ENCODE measurements at regions not wholly inside any gene's neighbourhood (a gene's known extent, or its start where the extent isn't known, plus 50 kb on each side); places are given as distances from the start of the nearest gene placed in this dataset.

DNA sequence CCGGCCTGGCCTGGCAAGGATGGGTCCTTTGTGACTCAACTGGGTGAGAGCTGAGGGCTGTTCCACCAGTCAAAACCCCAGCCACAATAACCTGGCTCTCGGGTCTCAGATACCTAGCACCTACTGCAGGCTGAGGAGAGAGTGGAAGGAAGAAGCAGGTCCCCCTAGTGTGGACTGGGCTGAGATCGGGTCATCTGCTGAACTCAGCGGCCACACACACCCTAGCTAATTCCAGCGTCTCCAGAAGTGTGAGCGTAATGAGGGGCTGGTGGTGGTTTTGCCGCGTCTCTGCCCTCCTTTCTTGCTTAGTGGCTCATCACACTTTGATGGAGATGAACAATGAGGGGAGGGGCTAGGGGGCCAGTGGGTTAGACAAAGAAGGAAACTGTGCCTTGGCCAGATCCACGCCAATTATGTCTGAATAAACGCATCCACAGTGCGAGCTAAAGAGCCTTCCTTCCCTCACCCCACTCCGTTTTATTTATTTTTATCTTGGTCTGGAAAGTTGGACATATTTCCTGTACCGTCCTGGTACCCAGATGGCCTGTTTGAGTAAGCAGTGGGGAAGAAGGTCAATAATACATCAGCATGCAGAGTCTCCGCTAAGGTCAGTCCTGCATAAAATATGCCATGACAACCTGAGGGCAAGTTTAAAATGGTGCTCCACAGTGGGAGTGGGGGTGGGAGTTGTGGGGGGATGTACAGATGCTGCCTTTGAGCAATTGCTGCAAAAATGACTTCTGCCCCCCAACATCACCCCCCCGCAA, 370.0 kb downstream of the WDR72 start:
- no peak for DNase-seq
- no peak overlapping the region for H2BK5ac ChIP-seq (ENCODE audit: low read depth, low read length, poor library complexity)
- no peaks in the 10 kb centered on the region for H3K36me3 ChIP-seq (ENCODE audit: control insufficient read depth in 1 of 2, insufficient read depth in 2 of 2, low read length in 2 of 2)
- no peaks in the 10 kb centered on the region for H3K27me3 ChIP-seq (ENCODE audit: insufficient read depth, low read length)
- no peak overlapping the region for H3K4me2 ChIP-seq (ENCODE audit: low read length)
- H3K9ac ChIP-seq (ENCODE audit: low read length): no peak overlapping the region
- H2AFZ ChIP-seq (ENCODE audit: insufficient read depth, low read length, poor library complexity): no peak overlapping the region
- H3K27ac ChIP-seq (ENCODE audit: low read depth, low read length): no peak overlapping the region
- no peak overlapping the region for H3K23ac ChIP-seq (ENCODE audit: low read length)
- no peaks in the 10 kb centered on the region for H3K4me1 ChIP-seq (ENCODE audit: control insufficient read depth in 1 of 2, insufficient read depth in 2 of 2, low read length in 2 of 2)
- H4K12ac ChIP-seq (ENCODE audit: low read depth, low read length): no peak overlapping the region
- H3K14ac ChIP-seq (ENCODE audit: low read length): no peak overlapping the region
- no peak overlapping the region for H4K91ac ChIP-seq (ENCODE audit: low read depth, low read length)
- no peaks in the 10 kb centered on the region for H3K79me1 ChIP-seq (ENCODE audit: low read length)
- no CpG with 5 or more reads among the region's 15 CpGs for WGBS (ENCODE audit: extremely low coverage, insufficient coverage, insufficient read length)
- H2AK5ac ChIP-seq (ENCODE audit: low read length): no peak overlapping the region
- H3K79me2 ChIP-seq (ENCODE audit: control insufficient read depth, insufficient read depth, low read length, poor library complexity): no peaks in the 10 kb centered on the region
- H4K8ac ChIP-seq (ENCODE audit: low read depth, low read length): no peak overlapping the region
- H3K9me3 ChIP-seq (ENCODE audit: insufficient read depth, low read depth, low read length): no peaks in the 10 kb centered on the region
- no peak overlapping the region for H2BK12ac ChIP-seq (ENCODE audit: low read length)
- H3K4me3 ChIP-seq (ENCODE audit: low read depth, low read length): no peak overlapping the region
- H3K4ac ChIP-seq (ENCODE audit: low read depth, low read length): no peak overlapping the region
- no peak overlapping the region for H3K18ac ChIP-seq (ENCODE audit: low read length)
- H2BK120ac ChIP-seq (ENCODE audit: insufficient read depth, low read length, poor library complexity): no peak overlapping the region

DNA sequence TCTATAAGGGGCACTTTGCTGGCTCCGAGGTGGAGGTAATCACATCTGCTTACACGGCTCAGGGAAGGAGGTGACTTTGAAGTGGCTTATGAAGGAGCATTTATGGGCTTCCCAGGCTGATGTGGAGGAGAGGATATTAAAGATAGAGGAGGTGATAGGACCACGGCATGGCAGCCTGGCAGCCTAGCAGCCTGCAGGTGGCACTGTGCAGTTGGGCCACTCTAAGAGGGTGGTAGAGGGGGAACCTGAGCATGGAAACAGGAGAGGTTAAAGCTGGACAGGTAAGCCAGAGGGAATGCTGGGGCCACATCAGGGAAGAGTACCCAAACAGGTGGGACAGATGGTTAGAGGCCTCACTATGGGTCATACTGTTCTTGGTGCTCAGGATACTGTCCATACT, 375.0 kb downstream of the WDR72 start:
- no peak overlapping the region for H2BK12ac ChIP-seq (ENCODE audit: low read length)
- H2AK5ac ChIP-seq (ENCODE audit: low read length): no peak overlapping the region
- H3K4me3 ChIP-seq (ENCODE audit: low read depth, low read length): no peak overlapping the region
- H3K4me2 ChIP-seq (ENCODE audit: low read length): no peak overlapping the region
- H3K79me2 ChIP-seq (ENCODE audit: control insufficient read depth, insufficient read depth, low read length, poor library complexity): no peaks in the 10 kb centered on the region
- H3K4me1 ChIP-seq (ENCODE audit: control insufficient read depth in 1 of 2, insufficient read depth in 2 of 2, low read length in 2 of 2): no peaks in the 10 kb centered on the region
- no peak overlapping the region for H4K12ac ChIP-seq (ENCODE audit: low read depth, low read length)
- no peaks in the 10 kb centered on the region for H3K36me3 ChIP-seq (ENCODE audit: control insufficient read depth in 1 of 2, insufficient read depth in 2 of 2, low read length in 2 of 2)
- H4K91ac ChIP-seq (ENCODE audit: low read depth, low read length): no peak overlapping the region
- no peak overlapping the region for H3K18ac ChIP-seq (ENCODE audit: low read length)
- H3K27ac ChIP-seq (ENCODE audit: low read depth, low read length): no peak overlapping the region
- H3K4ac ChIP-seq (ENCODE audit: low read depth, low read length): no peak overlapping the region
- H2BK5ac ChIP-seq (ENCODE audit: low read depth, low read length, poor library complexity): no peak overlapping the region
- no peak overlapping the region for H3K23ac ChIP-seq (ENCODE audit: low read length)
- no peaks in the 10 kb centered on the region for H3K27me3 ChIP-seq (ENCODE audit: insufficient read depth, low read length)
- H3K9me3 ChIP-seq (ENCODE audit: insufficient read depth, low read depth, low read length): no peaks in the 10 kb centered on the region
- DNase-seq: no peak
- no peak overlapping the region for H3K9ac ChIP-seq (ENCODE audit: low read length)
- no peak overlapping the region for H3K14ac ChIP-seq (ENCODE audit: low read length)
- WGBS (ENCODE audit: extremely low coverage, insufficient coverage, insufficient read length): no CpG with 5 or more reads among the region's 3 CpGs
- H4K8ac ChIP-seq (ENCODE audit: low read depth, low read length): no peak overlapping the region
- H2BK120ac ChIP-seq (ENCODE audit: insufficient read depth, low read length, poor library complexity): no peak overlapping the region
- H3K79me1 ChIP-seq (ENCODE audit: low read length): no peaks in the 10 kb centered on the region
- H2AFZ ChIP-seq (ENCODE audit: insufficient read depth, low read length, poor library complexity): no peak overlapping the region

DNA sequence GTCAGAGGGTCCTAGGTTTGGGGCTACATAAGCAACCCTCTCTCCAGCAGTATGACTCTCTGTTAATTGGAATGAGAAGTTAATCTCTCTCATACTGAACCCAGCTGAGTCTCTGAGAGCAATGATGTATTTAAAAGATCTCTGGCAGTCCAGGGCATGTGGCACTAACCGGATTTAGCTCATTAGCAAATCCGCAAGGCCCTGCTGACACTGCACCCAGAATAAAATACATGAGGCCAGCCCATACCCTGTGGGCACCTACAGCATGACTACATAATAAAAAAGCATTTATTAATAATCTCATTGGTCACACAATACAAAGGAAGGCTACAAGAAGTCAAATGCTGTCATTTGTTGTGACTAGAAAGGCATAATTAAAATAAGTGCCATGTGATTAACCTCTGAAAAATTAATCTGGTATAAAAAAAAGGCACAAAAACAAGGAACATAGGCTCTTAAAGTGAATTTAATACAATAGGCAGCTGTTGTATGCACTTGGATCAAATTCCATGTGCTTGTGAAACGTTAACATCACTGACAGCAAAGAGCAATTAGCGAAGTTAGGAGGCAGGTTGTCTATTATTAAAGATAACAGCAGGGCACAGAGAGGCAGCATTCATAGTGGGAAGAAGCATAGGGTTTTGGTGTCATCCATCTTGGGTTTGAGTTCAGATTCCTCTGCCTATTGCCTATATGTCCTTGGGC, 381.2 kb downstream of the WDR72 start:
- H3K79me1 ChIP-seq (ENCODE audit: low read length): no peaks in the 10 kb centered on the region
- H3K4me1 ChIP-seq (ENCODE audit: control insufficient read depth in 1 of 2, insufficient read depth in 2 of 2, low read length in 2 of 2): no peaks in the 10 kb centered on the region
- H3K14ac ChIP-seq (ENCODE audit: low read length): no peak overlapping the region
- no peak overlapping the region for H3K23ac ChIP-seq (ENCODE audit: low read length)
- no peak overlapping the region for H2AK5ac ChIP-seq (ENCODE audit: low read length)
- no peak overlapping the region for H3K9ac ChIP-seq (ENCODE audit: low read length)
- H4K8ac ChIP-seq (ENCODE audit: low read depth, low read length): no peak overlapping the region
- H2BK12ac ChIP-seq (ENCODE audit: low read length): no peak overlapping the region
- H3K79me2 ChIP-seq (ENCODE audit: control insufficient read depth, insufficient read depth, low read length, poor library complexity): no peaks in the 10 kb centered on the region
- H2BK5ac ChIP-seq (ENCODE audit: low read depth, low read length, poor library complexity): no peak overlapping the region
- H2AFZ ChIP-seq (ENCODE audit: insufficient read depth, low read length, poor library complexity): no peak overlapping the region
- H3K18ac ChIP-seq (ENCODE audit: low read length): no peak overlapping the region
- no peak overlapping the region for H4K91ac ChIP-seq (ENCODE audit: low read depth, low read length)
- no peak overlapping the region for H3K27ac ChIP-seq (ENCODE audit: low read depth, low read length)
- no peaks in the 10 kb centered on the region for H3K36me3 ChIP-seq (ENCODE audit: control insufficient read depth in 1 of 2, insufficient read depth in 2 of 2, low read length in 2 of 2)
- WGBS (ENCODE audit: extremely low coverage, insufficient coverage, insufficient read length): no CpG with 5 or more reads among the region's 4 CpGs
- no peak overlapping the region for H3K4me2 ChIP-seq (ENCODE audit: low read length)
- H3K27me3 ChIP-seq (ENCODE audit: insufficient read depth, low read length): no peaks in the 10 kb centered on the region
- no peaks in the 10 kb centered on the region for H3K9me3 ChIP-seq (ENCODE audit: insufficient read depth, low read depth, low read length)
- H4K12ac ChIP-seq (ENCODE audit: low read depth, low read length): no peak overlapping the region
- no peak for DNase-seq
- H3K4me3 ChIP-seq (ENCODE audit: low read depth, low read length): no peak overlapping the region
- no peak overlapping the region for H2BK120ac ChIP-seq (ENCODE audit: insufficient read depth, low read length, poor library complexity)
- no peak overlapping the region for H3K4ac ChIP-seq (ENCODE audit: low read depth, low read length)

DNA sequence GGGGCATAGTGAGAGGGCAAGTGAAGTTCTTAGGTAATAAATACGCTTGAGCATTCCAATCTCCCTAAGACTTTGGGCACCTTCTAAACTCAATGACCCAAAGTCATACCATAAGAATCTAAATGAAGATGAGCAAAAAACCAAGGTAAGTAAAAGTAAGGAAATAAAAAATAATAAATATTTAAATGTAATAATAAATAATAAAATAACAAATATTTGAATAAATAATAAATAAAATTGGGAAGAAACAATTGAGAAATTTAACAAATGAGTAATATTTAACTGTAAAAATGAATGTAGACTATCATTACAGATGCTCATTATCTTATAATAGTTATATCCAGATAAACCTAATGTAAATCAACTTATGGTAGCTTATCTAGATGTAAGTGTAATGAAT, 391.7 kb downstream of the WDR72 start:
- Histone ChIP-seq H3K27me3 (ENCODE audit: insufficient read depth, low read length) (no peaks in the 10 kb centered on the region), H2AFZ (ENCODE audit: insufficient read depth, low read length, poor library complexity) (no peak overlapping the region), H4K12ac (ENCODE audit: low read depth, low read length) (no peak overlapping the region), H3K79me2 (ENCODE audit: control insufficient read depth, insufficient read depth, low read length, poor library complexity) (no peaks in the 10 kb centered on the region), H3K23ac (ENCODE audit: low read length) (no peak overlapping the region), H3K4me1 (ENCODE audit: control insufficient read depth in 1 of 2, insufficient read depth in 2 of 2, low read length in 2 of 2) (no peaks in the 10 kb centered on the region), H3K14ac (ENCODE audit: low read length) (no peak overlapping the region), H2BK120ac (ENCODE audit: insufficient read depth, low read length, poor library complexity) (no peak overlapping the region), H4K8ac (ENCODE audit: low read depth, low read length) (no peak overlapping the region), H3K4me3 (ENCODE audit: low read depth, low read length) (no peak overlapping the region), H3K9ac (ENCODE audit: low read length) (no peak overlapping the region), H2BK12ac (ENCODE audit: low read length) (no peak overlapping the region), H3K79me1 (ENCODE audit: low read length) (no peaks in the 10 kb centered on the region), H2AK5ac (ENCODE audit: low read length) (no peak overlapping the region), H2BK5ac (ENCODE audit: low read depth, low read length, poor library complexity) (no peak overlapping the region), H4K91ac (ENCODE audit: low read depth, low read length) (no peak overlapping the region), H3K36me3 (ENCODE audit: control insufficient read depth in 1 of 2, insufficient read depth in 2 of 2, low read length in 2 of 2) (no peaks in the 10 kb centered on the region), H3K4me2 (ENCODE audit: low read length) (no peak overlapping the region), H3K18ac (ENCODE audit: low read length) (no peak overlapping the region), H3K9me3 (ENCODE audit: insufficient read depth, low read depth, low read length) (no peaks in the 10 kb centered on the region), H3K27ac (ENCODE audit: low read depth, low read length) (no peak overlapping the region), H3K4ac (ENCODE audit: low read depth, low read length) (no peak overlapping the region)
- WGBS (ENCODE audit: extremely low coverage, insufficient coverage, insufficient read length): no CpG with 5 or more reads among the region's 1 CpG
- no peak for DNase-seq
